Activated T-cell treated with anti-CD3 and anti-CD28 coated beads, Interleukin-2, amount 50 U/mL, for 24 hours (primary cell): ENCODE measurements at regions not wholly inside any gene's neighbourhood (a gene's known extent, or its start where the extent isn't known, plus 50 kb on each side); places are given as distances from the start of the nearest gene placed in this dataset.
"Not testable (repeated sequence)": the region's sequence is repeated elsewhere in the genome, so short reads cannot be mapped to it uniquely, and the experiment has no call there.

ENCODE experiments used
- DNase-seq: peaks from one replicate; pipeline ENCODE4 v3.0.0-alpha.2; 2020
- H3K27ac Mint-ChIP-seq: 2 replicates; pipeline ENCODE4 v1.8.0; 2020; ENCODE audit warnings: mild to moderate bottlenecking, mixed read lengths
- H3K27me3 Mint-ChIP-seq: 2 replicates; pipeline ENCODE4 v1.8.0; 2020; ENCODE audit warnings: mixed read lengths
- H3K36me3 Mint-ChIP-seq: 2 replicates; pipeline ENCODE4 v1.8.0; 2020; ENCODE audit warnings: low read depth, mixed read lengths
- H3K4me1 Mint-ChIP-seq: 2 replicates; pipeline ENCODE4 v1.8.0; 2020; ENCODE audit warnings: low read depth, mixed read lengths
- H3K4me3 Mint-ChIP-seq: 2 replicates; pipeline ENCODE4 v1.8.0; 2020; ENCODE audit warnings: mild to moderate bottlenecking, moderate library complexity, mixed read lengths
- H3K9me3 Mint-ChIP-seq: 2 replicates; pipeline ENCODE4 v1.8.0; 2020; ENCODE audit warnings: mixed read lengths

DNA sequence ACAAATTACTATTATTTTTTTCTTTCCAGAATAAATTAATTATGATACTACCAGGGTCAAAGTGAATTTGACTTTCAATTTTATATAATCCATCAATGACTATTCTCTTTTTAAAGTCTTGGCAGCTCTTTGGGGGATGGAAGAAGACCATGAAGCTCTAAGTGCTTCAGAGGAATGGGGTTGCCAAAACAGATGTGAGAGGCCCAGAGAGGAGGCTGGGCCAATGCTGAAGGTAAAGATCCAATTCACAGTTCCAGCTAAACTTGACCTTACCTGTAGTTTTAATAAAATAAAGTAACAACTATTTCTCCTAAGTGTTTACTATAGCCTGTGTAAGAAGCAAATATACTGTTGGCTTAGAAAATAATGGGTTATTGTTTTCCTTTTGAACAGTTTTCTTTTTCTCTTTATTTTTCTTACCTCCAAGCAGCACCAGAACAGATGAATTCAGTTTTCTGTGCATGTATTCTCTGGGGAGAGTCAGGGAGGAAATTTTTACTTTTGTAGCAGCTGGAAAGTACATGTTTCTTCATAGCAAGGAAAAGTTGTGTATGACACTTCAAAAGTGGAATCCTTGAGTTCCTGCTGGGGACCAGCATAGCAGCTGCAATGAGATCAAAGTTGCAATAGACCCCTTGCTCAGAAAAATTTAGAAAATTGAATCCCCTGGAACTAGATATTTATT is 104.9 kb downstream of the CEP44 start:
- H3K4me3 Mint-ChIP-seq, result no peak overlapping the region
- H3K27ac Mint-ChIP-seq, result no peak overlapping the region
- H3K36me3 Mint-ChIP-seq, result no peaks in the 10 kb centered on the region
- H3K9me3 Mint-ChIP-seq, result no peaks in the 10 kb centered on the region
- no peaks in the 10 kb centered on the region for H3K27me3 Mint-ChIP-seq
- DNase-seq, result no peak
- peaks cover 4% of the 10 kb centered on the region for H3K4me1 Mint-ChIP-seq

DNA sequence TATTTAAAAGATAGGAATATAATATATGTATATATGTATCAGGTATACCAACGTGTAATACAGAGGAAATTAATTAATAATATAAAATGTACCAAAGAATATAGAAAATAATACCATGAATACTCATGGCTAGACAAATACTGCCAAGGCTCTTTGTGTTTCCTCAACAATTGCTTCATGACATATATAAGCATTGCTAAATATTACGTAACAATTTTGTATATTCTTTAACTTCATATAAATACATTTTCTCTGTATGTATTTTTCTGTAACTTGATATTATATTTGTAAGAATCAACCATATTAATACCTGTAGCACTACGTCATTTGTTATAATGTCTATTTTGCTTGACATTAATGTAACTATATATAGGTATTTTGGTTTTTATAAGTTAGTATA is 104.0 kb downstream of the CEP44 start:
- Mint-ChIP-seq H3K36me3 (no peaks in the 10 kb centered on the region), H3K4me3 (no peak overlapping the region), H3K27ac (no peak overlapping the region), H3K4me1 (peaks cover 4% of the 10 kb centered on the region), H3K27me3 (no peaks in the 10 kb centered on the region), H3K9me3 (no peaks in the 10 kb centered on the region)
- DNase-seq, result no peak

DNA sequence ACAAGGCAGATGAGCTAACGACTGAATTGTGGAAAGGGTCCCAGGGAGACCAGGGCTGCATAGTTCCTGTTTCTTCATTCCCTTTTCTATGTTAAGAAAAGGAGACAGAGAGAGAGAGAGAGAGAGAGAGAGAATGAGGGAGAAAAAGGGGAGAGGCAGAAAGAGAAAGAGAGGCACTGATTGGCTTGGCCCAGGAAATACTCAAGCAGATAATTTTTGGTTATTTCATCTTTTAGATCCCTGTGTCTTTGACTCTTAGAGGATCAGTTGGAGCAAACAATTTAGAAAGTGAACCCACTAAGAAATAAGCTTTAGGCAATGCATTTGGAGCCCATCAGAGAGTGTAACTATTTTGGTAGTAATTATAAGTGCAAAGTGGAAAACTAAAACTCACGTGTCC is 103.4 kb downstream of the CEP44 start:
- no peaks in the 10 kb centered on the region for H3K27me3 Mint-ChIP-seq
- no peaks in the 10 kb centered on the region for H3K9me3 Mint-ChIP-seq
- H3K36me3 Mint-ChIP-seq, result no peaks in the 10 kb centered on the region
- no peak overlapping the region for H3K27ac Mint-ChIP-seq
- H3K4me3 Mint-ChIP-seq, result no peak overlapping the region
- H3K4me1 Mint-ChIP-seq, result peaks cover 4% of the 10 kb centered on the region
- no peak for DNase-seq

DNA sequence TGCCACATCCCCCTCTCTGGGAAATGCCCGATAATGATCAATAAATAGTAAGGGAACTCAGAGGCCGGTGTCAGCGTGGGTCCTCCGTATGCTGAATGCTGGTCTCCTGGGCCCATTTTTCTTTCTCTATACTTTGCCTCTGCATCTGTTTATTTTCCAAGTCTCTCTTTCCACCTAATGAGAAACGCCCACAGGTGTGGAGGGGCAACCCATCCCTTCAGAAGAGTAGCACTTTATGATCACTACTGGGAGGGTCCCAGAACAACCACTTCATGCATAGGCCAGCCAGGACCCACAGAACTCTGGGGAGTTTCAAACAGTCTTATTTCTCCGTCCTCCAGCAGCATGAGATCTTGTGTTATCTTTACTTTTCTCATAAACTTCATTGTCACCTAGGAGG is 100.1 kb downstream of the CEP44 start:
- Mint-ChIP-seq H3K27ac (no peak overlapping the region), H3K9me3 (no peaks in the 10 kb centered on the region), H3K27me3 (no peaks in the 10 kb centered on the region), H3K36me3 (no peaks in the 10 kb centered on the region), H3K4me1 (no peaks in the 10 kb centered on the region), H3K4me3 (no peak overlapping the region)
- no peak for DNase-seq

DNA sequence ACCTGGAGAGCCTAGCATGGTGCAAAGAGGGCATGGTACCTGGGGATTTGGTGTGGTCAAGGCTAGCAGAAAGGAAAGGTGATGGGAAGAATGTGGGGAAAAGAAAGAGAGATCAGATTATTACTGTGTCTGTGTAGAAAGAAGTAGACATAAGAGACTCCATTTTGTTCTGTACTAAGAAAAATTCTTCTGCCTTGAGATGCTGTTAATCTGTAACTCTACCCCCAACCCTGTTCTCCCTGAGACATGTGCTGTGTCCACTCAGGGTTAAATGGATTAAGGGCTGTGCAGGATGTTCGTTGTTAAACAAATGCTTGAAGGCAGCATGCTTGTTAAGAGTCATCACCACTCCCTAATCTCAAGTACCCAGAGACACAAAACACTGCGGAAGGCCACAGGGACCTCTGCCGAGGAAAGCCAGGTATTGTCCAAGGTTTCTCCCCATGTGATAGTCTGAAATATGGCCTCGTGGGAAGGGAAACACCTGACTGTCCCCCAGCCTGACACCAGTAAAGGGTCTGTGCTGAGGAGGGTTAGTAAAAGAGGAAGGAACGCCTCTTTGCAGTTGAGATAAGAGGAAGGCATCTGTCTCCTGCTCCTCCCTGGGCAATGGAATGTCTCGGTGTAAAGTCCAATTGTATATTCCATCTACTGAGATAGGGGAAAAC is 99.4 kb downstream of the CEP44 start:
- not testable (repeated sequence) for DNase-seq, H3K9me3 Mint-ChIP-seq, H3K4me1 Mint-ChIP-seq, H3K27ac Mint-ChIP-seq, H3K27me3 Mint-ChIP-seq, H3K36me3 Mint-ChIP-seq, H3K4me3 Mint-ChIP-seq
